NCI-H1105 (cell line): ENCODE measurements at regions not wholly inside any gene's neighbourhood (a gene's known extent, or its start where the extent isn't known, plus 50 kb on each side); places are given as distances from the start of the nearest gene placed in this dataset.
A peak's percentile ranks its signal among the peaks of the same experiment; 100 is the strongest.

Source experiments
- DNase-seq: peaks from one replicate; lab custom pipeline; 2025; lab: John Stamatoyannopoulos, UW

GRCh38 chr2:18889565-18890332 is 300.4 kb upstream of the NT5C1B start:
- DNase-seq = no peak

GRCh38 chr2:18885457-18885856 is 296.1 kb upstream of the NT5C1B start:
- DNase-seq = no peak

GRCh38 chr2:18883616-18884456 is 294.5 kb upstream of the NT5C1B start:
- DNase-seq = no peak

- peak; percentile 78 for DNase-seq
Measured at GRCh38 chr2:18871430-18871829, 282.1 kb upstream of the NT5C1B start.

GRCh38 chr2:18870307-18870706 is 280.9 kb upstream of the NT5C1B start:
- no peak for DNase-seq

- DNase-seq = no peak
Measured at GRCh38 chr2:18861951-18862350, 272.6 kb upstream of the NT5C1B start.

- DNase-seq = no peak
Measured at GRCh38 chr2:18860179-18860578, 270.8 kb upstream of the NT5C1B start.

- DNase-seq = no peak
Measured at GRCh38 chr2:18856765-18857164, 267.4 kb upstream of the NT5C1B start.

GRCh38 chr2:18855027-18855426 is 265.7 kb upstream of the NT5C1B start:
- no peak for DNase-seq

GRCh38 chr2:18849841-18850578 is 260.6 kb upstream of the NT5C1B start:
- DNase-seq = no peak

GRCh38 chr2:18848646-18849045 is 259.3 kb upstream of the NT5C1B start:
- no peak for DNase-seq

GRCh38 chr2:18845854-18846445 is 256.6 kb upstream of the NT5C1B start:
- DNase-seq = no peak

- DNase-seq = no peak
Measured at GRCh38 chr2:18842836-18843235, 253.5 kb upstream of the NT5C1B start.

GRCh38 chr2:18841248-18842150 is 252.1 kb upstream of the NT5C1B start:
- DNase-seq = no peak

- DNase-seq = no peak
Measured at GRCh38 chr2:18837240-18837639, 247.9 kb upstream of the NT5C1B start.

- DNase-seq = no peak
Measured at GRCh38 chr2:18836436-18836835, 247.1 kb upstream of the NT5C1B start.

- DNase-seq = no peak
Measured at GRCh38 chr2:18835787-18836186, 246.4 kb upstream of the NT5C1B start.

- no peak for DNase-seq
Measured at GRCh38 chr2:18834341-18834740, 245.0 kb upstream of the NT5C1B start.

GRCh38 chr2:18833941-18834340 is 244.6 kb upstream of the NT5C1B start:
- no peak for DNase-seq

- DNase-seq = no peak
Measured at GRCh38 chr2:18831916-18832510, 242.6 kb upstream of the NT5C1B start.

GRCh38 chr2:18830962-18831361 is 241.6 kb upstream of the NT5C1B start:
- DNase-seq = no peak
